HG03520 (cell line): ENCODE measurements at regions not wholly inside any gene's neighbourhood (a gene's known extent, or its start where the extent isn't known, plus 50 kb on each side); places are given as distances from the start of the nearest gene placed in this dataset.
"Not testable (repeated sequence)": the region's sequence is repeated elsewhere in the genome, so short reads cannot be mapped to it uniquely, and the experiment has no call there.

Experiments used
- ATAC-seq: cut with Tn5 transposase; IDR thresholded peaks from one replicate; pipeline ENCODE4 v1.9.1; 2021; ENCODE audit warnings: mild to moderate bottlenecking, moderate library complexity; ENCODE audit not compliant: unreplicated experiment

DNA sequence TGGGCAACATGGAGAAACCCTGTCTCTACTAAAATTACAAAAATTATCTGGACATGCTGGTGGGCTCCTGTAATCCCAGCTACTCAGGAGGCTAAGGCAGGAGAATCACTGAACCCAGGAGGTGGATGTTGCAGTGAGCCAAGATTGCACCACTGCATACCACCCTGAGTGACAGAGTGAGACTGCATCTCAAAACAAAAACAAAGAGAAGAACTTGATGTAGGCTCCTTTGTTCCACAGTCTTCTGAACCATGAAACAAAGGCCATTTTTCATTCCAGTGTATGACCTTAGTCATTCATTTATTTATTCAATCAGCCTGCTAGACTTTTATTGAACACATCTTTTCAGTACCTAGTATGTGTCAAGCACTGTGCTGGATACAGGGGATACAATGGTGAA, 369.6 kb downstream of the FAT3 start:
- no peak for ATAC-seq

DNA sequence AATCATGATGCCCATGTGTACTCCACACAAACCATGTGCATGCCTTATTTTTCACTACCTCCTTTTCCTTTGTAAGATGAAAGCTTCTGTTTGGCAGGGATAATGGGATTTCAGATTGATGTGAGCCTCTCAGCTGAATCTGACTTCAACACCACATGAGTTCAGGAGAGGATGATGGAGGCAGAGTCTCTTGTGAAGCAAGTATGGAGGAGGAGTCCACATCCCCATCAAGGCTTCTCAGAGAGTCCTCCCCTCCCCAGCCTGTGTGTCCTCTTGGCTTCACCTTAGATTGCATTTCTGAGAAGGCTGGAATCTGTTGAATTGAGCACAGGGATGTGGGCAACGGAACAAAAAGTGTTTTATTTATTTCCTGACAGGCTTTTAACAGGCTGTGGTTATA, 370.4 kb downstream of the FAT3 start:
- no peak for ATAC-seq

DNA sequence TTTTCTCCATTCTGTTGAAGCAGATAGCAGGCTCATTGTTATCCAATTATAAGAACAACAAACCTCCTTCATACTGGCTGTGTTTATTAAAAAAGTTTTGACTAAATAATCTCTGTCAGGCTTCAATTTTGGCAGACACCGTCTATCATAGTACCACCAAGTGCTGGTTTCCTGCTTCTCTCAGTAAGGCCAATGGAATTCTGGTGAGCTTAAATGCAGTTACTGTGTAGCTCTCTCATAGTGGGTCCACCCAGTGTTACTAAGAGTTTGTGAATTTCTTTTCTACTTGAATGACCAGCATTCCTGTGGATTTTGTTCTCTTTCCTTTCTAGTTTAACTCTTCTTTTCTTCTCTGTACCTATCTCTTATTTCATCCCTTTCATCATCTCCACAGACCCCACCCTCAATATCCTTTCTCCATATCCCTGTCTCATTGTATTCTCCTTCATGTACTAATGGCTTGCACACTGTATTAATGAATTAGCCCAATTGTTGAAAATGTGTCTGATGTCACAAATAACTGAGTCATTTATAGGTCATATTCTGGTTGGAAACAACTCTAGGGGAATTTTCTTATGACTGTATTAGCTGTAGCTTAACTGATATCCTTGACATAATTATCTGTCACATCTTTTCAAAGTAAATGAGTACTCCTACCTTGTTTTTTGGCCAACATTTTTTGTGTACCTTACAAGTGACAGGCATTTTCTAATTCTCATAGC, 372.1 kb downstream of the FAT3 start:
- ATAC-seq, result no peak

DNA sequence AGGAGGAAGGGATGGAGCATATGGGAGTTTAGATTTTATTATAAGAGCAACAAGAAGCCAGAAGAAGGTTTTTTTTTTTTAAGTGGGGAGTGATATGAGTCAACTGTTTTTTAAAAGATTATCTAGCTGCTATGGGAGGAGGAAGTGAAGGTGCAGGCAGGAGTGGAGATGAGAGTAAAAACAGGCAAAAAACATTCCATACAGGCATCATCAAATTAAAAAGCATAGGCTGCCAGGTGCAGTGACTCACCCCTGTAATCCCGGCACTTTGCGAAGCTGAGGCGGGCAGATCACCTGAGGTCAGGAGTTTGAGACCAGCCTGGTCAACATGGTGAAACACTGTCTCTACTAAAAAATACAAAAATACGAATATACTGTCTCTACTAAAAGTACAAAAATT, 368.4 kb upstream of the MTNR1B start:
- ATAC-seq, result no peak

DNA sequence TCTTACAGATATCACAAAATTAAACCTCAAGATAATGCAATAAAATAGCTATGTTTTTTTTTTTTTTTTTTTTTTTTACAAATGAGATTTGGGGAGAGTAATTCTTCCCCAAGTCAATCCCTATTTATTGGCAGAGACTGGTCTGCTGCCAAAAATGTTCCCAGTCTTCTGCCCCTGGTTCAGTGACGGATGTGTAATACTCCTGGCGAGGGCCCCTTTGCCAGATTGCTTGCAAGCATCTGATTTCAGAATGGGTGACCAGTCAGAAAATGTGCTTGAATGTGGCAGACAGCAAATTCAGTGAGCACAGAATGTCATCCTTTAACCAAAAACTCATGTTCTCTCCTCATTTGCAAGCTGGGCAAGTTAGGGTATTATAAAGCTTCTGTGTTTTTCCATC, 363.8 kb upstream of the MTNR1B start:
- ATAC-seq, result no peak

DNA sequence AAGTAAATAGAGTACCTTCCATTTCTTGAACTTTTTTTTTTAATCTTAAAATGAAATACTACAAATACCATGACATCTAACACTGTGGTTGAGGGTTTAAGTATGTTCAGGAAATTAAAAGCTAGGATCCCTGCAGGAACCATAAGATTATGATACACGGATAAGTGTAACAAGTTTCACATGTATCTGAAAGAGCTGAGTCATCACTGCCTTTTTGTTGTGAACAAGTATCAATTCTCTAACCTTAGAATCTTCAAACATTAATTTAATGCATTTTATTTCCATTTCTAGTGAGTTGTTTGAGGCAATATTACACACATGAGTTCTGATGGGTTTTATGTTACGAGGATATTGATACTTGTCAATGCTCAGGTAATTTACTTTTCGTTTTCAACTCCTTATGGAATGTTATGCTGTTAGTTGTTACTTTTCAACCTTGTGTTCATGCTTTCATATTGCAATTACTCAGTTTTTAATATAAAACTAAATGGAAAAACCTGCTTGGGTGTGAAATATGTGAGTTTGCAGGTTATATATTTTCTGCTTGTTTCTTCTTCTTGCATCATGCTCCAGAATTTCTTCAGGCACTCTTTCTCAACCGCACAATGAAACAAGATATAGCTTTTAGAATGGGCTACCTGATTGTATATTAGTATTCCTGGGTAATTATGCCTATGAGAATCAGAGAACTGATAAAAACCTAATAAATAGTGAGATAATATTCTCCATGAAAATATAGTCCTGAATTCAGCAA, 361.3 kb upstream of the MTNR1B start:
- no peak for ATAC-seq

DNA sequence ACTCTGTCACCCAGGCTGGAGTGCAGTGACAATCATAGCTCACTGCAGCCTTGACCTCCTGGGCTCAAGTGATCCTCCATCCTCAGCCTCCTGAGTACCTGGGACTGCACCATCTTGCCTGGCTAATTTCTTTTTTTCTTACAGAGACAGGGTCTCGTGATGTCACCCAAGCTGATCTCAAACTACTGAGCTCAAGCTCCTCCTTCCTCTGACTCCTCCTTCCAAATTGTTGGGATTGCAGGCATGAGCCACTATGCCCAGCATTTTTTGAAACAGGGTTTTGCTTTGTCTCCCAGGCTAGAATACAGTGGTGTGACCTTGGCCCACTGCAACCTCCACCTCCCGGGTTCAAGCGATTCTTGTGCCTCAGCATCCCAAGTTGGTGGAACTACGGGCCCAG, 358.3 kb upstream of the MTNR1B start:
- no peak for ATAC-seq

DNA sequence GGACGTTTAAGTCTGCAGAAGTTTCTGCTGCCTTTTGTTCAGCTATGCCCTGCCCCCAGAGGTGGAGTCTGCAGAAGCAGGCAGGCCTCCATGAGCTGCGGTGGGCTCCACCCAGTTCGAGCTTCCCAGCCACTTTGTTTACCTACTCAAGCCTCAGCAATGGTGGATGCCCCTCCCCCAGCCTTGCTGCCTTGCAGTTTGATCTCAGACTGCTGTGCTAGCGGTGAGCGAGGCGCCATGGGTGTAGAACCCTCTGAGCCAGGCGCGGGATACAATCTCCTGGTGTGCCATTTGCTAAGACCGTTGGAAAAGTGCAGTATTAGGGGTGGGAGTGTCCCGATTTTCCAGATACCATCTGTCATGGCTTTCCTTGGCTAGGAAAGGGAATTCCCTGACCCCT, 351.4 kb upstream of the MTNR1B start:
- ATAC-seq, result not testable (repeated sequence)

DNA sequence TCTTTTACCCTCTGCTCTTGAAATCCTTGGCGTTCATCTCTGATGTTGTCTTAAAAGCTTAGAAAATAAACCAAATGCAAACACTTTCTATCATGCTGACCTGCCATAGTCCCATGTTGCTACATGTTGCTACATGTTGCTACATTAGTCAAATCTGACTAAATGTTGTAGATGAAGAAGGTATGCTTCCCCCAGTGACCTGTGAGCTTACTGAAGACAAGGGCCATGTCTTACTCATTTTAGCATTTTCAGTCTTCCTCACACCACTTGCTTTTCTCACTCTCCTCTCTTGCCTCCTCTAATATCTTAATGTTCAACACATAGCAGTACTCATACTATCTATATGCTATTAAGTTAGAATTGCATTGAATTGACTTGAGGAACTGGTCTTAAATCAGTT, 346.4 kb upstream of the MTNR1B start:
- ATAC-seq, result peak; percentile 73

DNA sequence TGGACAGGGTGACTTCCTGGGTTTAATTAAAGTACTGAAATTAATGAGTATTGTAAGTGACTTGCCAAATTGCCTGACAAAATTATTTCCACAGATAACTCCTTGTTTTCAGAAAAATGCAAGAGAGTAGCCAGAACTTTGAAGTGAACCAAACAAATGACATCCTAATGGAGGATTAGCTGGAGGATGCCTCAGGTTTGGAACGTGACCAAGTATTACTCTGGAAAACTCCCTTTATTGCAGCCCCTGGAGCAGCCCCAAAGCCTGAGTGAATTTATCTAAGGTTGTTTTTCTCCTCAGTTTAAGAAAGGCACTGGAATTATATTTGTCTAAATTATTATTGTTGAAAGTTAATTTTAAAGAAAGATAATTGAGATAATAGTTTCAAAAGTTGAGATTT, 343.6 kb upstream of the MTNR1B start:
- no peak for ATAC-seq

DNA sequence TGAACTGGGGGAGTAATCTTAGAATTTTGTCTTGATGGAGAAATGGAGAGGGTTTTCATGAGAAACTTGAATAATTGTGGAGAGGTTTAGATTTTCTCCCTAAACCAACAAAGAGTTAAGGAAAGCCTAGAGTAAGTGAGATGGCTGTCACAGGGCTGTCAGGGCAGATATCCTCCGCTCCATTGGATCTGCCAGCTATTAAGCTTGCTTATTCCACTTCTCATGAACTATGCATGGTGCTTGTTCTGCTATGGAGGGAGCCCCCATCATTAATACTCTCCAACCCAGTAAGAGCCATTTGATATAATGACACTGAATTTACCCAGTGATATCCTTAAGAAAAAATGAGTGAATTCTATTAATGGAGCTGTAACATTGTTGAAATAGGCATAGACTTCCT, 342.8 kb upstream of the MTNR1B start:
- no peak for ATAC-seq

DNA sequence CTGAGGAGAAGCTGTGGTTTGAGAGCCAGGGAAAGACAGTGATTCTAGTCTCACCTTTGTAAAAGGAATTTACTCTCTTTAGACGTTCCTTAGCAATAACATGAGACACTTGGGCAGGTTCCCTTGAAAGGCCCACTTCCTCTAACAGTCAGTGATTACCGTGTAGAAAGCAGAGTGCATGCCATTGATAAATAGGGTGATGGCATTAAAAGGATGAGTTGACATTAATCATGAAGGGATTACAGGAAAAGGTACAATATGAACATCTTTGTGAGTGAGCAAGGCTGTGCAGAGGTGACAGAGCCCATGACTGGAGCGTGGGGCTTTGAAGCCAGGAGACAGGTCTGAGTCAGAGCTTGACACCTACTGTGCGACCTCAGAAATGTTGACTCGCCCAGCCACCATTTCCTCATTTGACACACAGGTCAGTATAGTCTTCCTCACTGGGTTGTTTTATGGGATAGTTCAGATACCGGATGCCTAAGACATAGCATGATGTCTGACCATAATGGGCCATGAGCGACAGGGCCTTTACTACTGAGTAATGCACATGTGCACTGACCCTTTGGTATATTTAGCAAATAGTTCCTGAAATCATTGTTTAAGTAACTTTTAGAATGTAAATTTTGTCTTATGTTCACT, 341.7 kb upstream of the MTNR1B start:
- no peak for ATAC-seq

DNA sequence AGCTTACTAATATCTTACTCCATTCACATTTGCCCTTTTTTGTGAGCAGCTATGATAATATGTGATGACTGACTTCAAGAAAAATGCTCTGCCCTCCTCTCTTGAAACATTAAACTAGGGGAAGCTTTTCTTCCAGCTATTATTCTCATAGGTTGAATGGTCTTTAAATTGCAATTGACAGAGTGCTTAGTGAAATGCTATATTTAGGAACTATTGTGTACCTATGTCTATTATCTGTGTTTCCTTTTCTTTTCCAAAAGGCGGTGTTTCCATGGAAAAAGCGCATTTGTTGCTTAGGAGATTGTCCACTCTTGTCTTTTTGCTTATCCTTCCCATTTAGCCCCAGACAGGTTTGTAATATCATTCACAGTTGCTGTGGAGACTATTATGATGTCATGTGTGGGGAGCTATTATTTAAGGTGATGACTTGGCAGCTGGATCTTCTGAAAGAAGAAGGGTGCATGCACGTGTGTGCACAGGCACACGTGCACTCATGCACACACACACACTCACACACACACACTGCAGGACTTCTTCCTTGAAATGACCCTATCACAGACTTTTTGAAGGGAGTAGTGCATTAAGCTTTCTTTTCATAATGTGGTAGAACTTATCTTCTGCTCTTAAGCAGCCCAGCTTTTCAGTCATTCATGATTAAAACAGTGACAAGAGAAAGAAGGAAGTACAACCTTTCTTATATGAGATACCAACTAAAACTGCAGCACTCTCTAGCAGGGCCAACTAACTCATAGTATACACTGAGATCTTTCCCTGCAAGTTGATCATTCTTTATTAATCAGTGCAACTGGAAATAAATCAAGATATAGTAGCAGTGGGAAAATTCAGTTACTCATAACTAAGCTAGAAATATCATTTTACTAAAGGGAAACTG, 340.8 kb upstream of the MTNR1B start:
- no peak for ATAC-seq

DNA sequence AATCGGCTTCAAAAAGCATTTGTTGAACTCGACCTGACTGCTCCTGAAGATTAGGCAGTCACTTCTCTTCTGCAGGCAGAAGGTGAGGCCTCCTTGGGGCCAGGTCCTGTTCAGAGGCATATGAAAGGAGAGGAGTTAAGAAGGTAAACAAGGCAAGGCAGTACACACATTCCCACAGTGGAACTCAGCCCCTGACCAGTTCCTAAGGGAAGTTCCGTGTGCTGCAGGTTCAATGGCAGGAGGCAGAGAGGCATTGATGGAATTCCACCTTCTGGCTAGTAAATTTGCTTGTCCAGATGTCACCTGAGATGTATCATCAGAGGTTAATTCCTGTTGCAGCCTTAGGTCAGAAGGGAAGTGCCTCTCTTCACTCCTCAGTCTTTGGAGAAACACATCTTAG, 337.0 kb upstream of the MTNR1B start:
- ATAC-seq, result no peak

DNA sequence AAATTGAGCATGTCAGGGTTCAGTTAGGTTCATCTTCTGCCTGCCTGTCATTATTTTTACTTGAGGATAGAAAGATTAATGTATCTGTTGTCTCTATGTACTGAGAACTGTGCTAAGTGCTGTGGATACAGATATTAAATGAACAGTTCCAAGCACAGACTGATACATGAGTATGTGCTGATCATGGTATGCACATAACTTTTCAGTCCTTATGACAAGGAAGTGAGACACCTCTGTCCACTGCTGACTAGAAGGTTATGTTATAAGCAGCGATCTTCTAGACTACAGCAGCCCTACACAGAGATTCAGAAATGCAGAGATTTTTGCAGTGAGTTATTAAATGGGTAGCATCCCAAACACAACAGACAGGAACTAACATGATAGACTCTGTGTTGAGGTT, 335.6 kb upstream of the MTNR1B start:
- no peak for ATAC-seq

DNA sequence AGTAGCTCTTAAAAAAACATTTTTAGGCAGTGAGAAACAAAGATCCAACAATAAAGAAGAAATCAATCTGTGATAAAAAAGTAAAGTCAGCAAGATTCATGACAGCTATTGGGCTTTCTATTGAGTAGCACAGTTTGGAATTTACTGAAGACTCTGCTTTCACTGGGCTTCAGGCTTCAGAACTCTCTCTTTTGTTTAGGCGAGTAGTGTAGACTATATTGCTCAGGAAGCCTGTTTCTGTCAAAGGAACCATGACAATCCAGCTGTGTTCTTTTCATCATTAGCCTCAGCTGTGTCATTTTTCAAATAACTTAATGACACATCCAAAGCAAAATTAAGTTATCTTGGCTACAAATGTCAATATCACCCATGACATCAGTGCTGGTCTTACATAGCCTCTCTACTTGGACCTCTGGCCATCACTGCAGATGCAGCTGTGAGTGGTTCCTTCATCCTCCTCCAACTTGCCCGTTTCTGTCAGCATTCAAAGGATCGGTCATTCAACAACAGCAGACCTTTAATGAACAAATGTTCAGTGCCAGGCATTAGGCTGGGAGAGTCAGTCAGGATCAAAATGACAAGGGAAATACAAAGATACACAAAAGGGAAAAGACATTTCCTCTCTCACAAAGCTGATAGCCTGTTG, 332.8 kb upstream of the MTNR1B start:
- ATAC-seq, result no peak

DNA sequence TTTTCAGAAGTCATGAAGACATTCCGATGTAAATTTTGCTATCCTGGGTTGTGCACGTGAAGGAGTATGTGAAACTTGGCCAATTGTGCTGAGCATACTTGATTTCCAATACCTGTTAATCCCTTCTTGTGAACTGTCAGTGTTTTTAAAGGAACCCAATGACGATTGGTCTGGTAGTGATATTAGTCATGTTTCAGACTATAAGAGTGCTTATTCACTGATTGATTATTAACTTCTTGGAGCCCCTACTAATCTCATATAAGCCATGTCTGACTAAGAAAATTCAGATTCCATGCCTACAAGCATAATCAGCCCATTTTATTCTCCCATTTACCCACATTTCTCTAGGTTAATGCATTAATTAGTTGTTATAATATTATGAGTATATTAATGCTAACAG, 330.8 kb upstream of the MTNR1B start:
- no peak for ATAC-seq

DNA sequence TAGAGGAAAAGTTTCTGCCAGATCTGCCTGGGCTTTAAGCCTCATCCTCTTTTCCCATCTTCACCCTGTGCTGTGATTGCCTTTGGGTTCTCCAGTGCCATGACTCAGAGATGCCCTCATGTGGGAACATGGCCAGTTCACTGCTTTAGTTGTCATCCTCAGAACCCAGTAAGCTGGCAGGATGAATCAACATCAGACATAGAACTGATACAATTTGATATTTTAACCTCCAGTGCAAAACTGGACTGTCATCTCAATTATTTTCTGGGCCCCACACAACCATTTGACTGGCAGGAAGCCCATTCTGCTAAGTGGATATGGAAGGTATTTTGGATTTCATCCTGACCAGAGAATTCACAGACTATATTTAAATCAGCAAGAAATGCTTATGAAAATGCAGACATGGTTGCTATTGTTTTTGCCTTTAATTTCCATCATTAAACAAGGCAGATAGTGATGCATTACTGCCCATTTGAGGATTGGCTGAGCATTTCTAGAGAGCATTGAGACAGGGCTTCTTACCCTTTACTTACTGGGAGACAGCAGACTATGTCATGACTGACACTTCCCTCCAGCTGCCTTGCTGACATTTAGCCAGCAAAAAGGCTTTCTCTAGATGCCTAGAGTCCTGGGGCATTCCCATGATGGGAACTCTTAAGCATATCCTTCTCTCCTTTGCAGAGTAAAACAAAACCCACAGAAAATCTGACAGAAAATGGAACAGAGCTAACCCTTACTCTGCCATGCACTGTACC, 327.1 kb upstream of the MTNR1B start:
- ATAC-seq, result no peak

DNA sequence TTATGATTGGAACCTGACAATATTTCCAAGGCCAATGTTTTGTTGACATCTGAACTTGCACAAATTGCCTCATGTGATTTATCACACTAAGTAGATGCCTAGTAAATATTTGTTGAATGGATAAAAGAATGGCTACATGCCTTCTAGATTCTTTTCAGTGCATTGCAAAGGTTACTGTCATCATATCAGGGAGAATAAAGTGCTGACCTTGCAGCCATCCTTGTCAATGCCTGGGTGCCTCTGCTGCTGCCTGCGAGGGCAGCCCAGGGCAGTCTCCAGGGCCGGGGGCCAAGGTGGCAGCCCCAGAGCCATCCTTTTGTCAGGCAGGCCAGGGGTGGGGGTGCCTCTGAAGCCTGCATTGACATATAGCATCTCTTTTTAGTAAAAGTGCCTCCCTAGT, 325.6 kb upstream of the MTNR1B start:
- no peak for ATAC-seq
